ENCODE measurements at regions not wholly inside any gene's neighbourhood (a gene's known extent, or its start where the extent isn't known, plus 50 kb on each side); places are given as distances from the start of the nearest gene placed in this dataset.

DNA sequence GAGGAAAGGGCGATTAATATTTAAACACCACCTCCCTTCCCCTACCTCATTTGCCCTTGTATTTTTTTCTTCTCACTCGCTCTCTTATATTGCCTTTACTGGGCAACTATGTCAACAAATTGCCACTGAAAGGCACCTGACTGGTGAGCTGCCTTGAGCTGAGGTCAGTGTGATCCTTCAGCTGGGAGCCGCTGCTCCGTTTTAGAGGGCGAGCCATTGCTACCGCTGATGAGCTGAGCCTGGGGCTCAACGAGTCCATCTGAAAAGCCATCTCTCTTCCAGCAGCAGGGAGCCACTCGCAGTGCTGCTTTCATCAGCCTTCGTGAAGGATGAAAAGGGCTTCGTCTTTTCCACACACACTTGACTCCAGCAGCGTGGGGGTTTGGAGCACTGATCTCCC is 108.0 kb upstream of the KIF26B start:
- TF ChIP-seq, protein P1, sequence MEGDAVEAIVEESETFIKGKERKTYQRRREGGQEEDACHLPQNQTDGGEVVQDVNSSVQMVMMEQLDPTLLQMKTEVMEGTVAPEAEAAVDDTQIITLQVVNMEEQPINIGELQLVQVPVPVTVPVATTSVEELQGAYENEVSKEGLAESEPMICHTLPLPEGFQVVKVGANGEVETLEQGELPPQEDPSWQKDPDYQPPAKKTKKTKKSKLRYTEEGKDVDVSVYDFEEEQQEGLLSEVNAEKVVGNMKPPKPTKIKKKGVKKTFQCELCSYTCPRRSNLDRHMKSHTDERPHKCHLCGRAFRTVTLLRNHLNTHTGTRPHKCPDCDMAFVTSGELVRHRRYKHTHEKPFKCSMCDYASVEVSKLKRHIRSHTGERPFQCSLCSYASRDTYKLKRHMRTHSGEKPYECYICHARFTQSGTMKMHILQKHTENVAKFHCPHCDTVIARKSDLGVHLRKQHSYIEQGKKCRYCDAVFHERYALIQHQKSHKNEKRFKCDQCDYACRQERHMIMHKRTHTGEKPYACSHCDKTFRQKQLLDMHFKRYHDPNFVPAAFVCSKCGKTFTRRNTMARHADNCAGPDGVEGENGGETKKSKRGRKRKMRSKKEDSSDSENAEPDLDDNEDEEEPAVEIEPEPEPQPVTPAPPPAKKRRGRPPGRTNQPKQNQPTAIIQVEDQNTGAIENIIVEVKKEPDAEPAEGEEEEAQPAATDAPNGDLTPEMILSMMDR (IDR thresholded peaks at IDR 0.05), result no peak
- TF ChIP-seq ZFX (IDR thresholded peaks at IDR 0.05; ENCODE audit: borderline replicate concordance), result no peak
